ENCODE measurements at regions not wholly inside any gene's neighbourhood (a gene's known extent, or its start where the extent isn't known, plus 50 kb on each side); places are given as distances from the start of the nearest gene placed in this dataset.
"Not testable (repeated sequence)": the region's sequence is repeated elsewhere in the genome, so short reads cannot be mapped to it uniquely, and the experiment has no call there.

DNA sequence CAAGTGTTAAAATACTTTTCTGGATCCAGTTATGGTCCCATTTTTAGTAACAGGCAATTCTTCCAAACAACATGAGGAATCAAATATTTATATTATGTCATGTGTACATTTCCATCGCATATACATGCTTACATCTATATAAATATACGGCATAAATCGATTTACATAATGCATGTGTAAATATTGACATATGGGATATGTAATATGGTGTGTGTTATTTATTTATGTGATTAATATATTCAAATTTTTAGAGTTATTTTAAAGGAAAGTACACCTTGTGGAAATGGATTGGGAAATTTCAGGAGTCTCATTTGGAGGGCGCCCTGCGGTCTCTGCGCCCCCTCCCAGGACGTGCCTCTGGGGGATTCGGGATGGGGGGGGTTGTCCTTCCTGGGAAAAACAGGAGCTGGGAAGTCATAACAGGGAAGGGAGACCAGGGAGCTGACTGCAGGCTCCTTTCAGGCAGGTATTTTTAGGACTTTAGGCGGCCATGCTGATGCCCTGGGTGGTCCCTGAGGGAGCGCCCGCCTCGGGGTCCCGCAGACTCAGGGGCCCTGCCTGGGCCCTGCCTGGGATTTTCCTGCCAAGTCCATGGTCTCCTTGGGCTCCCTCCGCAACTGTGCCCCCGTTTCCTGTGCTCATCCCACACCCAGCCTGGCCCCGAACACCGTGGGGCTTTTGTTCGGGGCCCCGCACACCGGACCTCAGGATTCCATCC is 82.7 kb upstream of the SFSWAP start:
- peak in 1 of 2 experiments; percentile 0 for DNase-seq
- Histone ChIP-seq H3K27ac (no peak overlapping the region), H3K27me3 (no peaks in the 10 kb centered on the region), H3K4me1 (peaks cover 21% of the 10 kb centered on the region), H3K9me3 (replicated peaks) (no peaks in the 10 kb centered on the region), H3K36me3 (no peaks in the 10 kb centered on the region), H3K4me3 (no peak overlapping the region)

DNA sequence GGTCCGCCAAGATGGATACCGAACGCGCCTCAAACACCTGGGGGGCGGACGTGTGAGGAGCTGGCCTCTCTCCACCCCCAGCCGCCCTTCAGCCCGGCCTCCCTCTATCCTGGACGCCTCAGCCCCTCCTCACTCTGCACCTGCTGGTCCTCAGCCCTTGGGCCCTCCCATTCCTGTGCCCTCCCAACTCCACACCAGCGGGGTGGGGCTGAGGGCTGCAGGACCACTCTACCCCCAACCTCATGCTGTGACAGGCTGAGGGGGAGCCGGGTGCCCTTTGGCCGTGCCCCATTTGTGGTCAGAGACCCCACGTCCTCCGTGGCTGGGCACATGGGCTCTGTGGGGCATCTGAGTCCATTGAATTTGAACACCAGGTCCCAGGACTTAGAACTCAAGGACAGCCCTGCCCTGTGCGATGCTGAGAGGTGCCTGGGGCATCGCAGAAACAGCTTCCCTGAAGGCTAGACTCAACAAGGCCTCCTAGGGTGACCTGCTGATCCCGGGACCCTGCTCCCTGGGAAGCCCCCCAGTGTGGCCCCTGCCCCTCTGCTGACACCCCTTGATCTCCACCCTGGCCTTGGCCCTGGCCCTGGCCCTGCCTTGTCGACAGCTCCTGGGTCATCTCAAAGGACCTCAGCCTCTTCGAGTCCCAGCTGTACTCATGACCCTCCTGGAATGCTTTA is 82.0 kb upstream of the SFSWAP start:
- peak in 1 of 2 experiments; percentile 0 for DNase-seq
- H3K4me3 ChIP-seq: no peak overlapping the region
- H3K9me3 ChIP-seq (replicated peaks): no peaks in the 10 kb centered on the region

DNA sequence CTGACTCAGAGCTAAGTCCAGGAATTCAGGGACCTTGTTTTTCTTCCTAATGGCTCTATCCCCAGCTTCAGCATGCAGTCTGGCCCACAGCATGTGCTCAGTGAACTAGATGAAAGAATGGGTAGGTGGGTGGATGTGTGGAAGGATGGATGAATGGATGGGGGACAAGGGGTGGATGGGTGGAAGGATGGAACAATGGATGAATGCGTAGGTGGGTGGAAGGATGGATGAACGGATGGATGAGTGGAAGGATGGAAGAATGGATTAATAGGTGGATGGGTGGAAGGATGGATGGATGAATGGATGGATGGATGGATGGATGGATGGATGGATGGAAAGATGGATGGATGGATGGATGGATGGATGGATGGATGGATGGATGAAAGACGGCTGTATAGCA is 79.7 kb upstream of the SFSWAP start:
- H3K9me3 ChIP-seq (replicated peaks): no peaks in the 10 kb centered on the region
- no peaks in the 10 kb centered on the region for H3K36me3 ChIP-seq
- DNase-seq: no peak
- no peaks in the 10 kb centered on the region for H3K4me1 ChIP-seq
- H3K27ac ChIP-seq: no peak overlapping the region
- no peaks in the 10 kb centered on the region for H3K27me3 ChIP-seq
- no peak overlapping the region for H3K4me3 ChIP-seq

More for the DNA sequence above, 82.0 kb upstream of the SFSWAP start:
- no peak overlapping the region for H3K27ac ChIP-seq
- H3K36me3 ChIP-seq: no peaks in the 10 kb centered on the region
- no peaks in the 10 kb centered on the region for H3K27me3 ChIP-seq
- peaks cover 15% of the 10 kb centered on the region for H3K4me1 ChIP-seq

DNA sequence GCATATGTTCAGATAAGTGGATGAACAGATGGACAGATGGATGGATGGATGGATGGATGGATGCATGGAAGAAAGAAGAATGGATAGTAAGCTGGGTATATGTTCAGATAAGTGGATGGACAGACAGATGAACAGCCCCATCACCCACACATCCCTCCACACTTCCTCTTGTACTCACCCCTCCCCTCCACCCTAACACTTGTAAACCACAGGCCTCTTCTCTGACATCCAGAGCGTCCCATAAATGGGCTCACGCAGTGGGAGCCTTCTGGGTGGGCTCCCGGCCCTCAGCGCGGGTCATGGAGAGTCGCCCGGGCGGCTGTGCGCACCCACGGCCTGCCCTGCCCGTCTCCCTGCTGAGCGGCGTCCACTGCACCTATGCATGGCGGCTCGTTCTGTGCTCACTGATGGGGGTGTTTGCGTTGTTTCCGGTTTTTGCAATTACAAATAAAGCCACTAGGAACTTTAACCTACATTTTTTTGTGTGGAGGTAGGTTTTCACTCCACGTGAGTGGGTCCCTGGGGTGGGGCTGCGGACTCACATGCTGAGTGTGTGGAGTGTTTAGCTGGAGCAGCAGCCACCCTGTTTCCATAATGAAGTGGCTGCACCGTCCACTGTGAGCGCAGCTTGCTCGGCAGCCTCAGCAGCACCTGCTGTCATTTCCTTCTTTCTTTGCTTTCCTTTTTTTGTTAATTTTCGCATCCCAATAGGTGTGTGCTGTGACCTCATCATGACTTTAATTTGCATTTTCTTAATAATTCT is 78.8 kb upstream of the SFSWAP start:
- not testable (repeated sequence) for H3K27ac ChIP-seq; H3K36me3 ChIP-seq; H3K27me3 ChIP-seq; H3K9me3 ChIP-seq (replicated peaks); H3K4me1 ChIP-seq; H3K4me3 ChIP-seq; DNase-seq

DNA sequence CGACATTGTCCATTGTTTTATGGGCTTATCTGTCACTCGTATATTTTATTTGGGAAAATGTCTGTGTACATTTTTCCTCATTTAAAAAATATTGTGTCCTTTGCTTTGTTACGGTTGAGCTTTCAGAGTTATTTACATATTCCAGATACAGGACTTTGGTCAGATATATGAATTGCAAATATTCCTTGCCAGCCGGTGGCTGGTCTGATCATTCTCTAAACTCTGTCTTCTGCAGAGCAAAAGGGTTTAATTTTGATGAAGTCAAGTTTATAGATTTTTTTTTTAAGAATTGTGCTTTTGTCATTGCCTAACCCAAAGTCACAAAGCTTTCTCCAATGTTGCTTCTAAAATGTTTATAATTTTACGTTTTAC is 78.3 kb upstream of the SFSWAP start:
- not testable (repeated sequence) for H3K9me3 ChIP-seq (replicated peaks); H3K27ac ChIP-seq; H3K36me3 ChIP-seq; H3K27me3 ChIP-seq; H3K4me3 ChIP-seq; H3K4me1 ChIP-seq; DNase-seq

DNA sequence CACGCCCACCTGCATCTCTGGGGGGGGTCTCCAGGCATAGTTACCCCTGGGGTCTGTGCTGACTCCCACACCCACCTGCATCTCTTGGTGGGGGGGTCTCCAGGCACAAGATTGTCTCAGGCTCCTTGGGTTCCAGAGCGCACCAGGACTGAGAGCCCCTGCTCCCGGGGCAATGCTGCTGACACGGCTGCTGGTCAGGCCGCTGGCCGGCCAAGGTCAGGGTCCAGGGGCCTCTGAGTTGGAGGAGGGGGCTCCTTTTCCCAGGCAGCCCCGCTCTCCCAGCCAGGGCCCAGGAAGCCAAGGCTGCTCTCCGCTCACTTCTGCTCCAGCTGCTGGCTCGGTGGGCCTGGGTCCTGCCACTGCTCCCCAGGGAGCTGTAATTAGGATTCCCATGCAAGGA is 77.3 kb upstream of the SFSWAP start:
- H3K9me3 ChIP-seq (replicated peaks); H3K27me3 ChIP-seq; DNase-seq; H3K4me3 ChIP-seq; H3K27ac ChIP-seq; H3K36me3 ChIP-seq; H3K4me1 ChIP-seq: not testable (repeated sequence)

DNA sequence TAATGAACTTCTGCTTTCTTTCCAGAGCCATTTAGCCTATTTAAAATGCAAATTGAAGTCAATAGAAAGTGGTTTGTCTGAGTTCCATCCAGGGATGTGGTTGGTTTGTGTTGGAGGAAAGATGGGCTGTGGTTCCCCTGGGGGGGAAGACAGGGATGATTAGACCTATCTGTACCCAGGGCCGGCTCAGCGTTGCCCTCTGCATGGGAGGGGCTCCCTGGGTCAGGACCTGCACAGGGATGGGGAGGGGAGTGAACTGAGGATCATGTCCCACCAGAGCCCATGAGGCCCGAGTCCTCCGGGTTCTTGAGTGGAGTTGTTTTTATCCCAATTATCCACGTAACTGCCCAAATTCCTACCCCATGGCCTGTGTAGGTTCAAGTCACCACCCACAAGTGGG is 76.9 kb upstream of the SFSWAP start:
- H3K4me3 ChIP-seq: no peak overlapping the region
- H3K4me1 ChIP-seq: no peaks in the 10 kb centered on the region
- H3K27ac ChIP-seq: no peak overlapping the region
- no peak for DNase-seq
- H3K36me3 ChIP-seq: no peaks in the 10 kb centered on the region
- no peaks in the 10 kb centered on the region for H3K9me3 ChIP-seq (replicated peaks)
- H3K27me3 ChIP-seq: no peaks in the 10 kb centered on the region

DNA sequence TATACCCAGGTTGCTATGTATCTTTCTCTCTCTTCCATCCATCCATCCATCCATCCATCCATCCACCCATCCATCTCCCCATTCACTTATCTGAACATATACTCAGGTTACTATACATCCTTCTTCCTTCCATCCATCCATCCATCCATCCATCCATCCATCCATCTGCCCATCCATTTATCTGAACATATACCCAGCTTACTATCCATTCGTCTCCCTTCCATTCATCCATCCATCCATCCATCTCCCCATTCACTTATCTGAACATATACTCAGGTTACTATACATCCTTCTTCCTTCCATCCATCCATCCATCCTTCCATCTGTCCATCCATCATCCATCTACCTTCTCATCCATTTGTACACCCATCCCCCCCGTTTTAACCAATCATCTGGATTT is 75.9 kb upstream of the SFSWAP start:
- not testable (repeated sequence) for H3K4me3 ChIP-seq; H3K9me3 ChIP-seq (replicated peaks); H3K27me3 ChIP-seq; H3K4me1 ChIP-seq; H3K36me3 ChIP-seq; DNase-seq; H3K27ac ChIP-seq

DNA sequence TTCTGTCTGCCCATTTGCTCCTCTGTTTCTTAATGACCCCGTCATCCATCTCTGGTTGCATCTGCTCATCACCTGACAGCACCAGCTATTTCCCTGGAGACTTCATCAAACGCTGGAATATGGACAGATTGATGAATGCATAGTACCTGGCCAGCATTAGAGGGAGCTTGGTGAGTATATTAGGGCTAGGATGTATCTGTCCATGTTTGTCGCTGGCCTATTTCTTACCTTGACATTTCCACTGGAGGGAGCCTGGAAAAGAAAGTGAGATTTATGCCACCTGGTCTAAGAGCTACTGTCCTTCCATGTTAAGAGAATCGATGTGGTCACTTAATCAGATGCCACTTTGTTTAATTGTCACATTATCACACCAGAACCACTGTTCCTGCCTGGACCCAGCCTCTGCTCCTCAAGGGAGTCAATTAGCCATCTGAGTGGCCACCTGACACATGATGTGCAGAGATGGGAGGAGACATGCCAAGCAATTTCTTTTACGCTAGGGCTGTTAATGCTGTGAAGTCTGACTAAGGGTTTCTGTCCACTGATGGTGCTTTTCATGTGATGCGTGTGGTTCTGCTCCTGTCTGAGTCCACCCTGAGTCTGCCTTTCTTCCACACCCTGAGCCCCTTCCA is 75.3 kb upstream of the SFSWAP start:
- DNase-seq: peak in 1 of 2 experiments; percentile 0
- H3K4me3 ChIP-seq: no peak overlapping the region
- no peak overlapping the region for H3K27ac ChIP-seq
- H3K27me3 ChIP-seq: no peaks in the 10 kb centered on the region
- no peaks in the 10 kb centered on the region for H3K36me3 ChIP-seq
- H3K4me1 ChIP-seq: no peaks in the 10 kb centered on the region
- no peaks in the 10 kb centered on the region for H3K9me3 ChIP-seq (replicated peaks)

DNA sequence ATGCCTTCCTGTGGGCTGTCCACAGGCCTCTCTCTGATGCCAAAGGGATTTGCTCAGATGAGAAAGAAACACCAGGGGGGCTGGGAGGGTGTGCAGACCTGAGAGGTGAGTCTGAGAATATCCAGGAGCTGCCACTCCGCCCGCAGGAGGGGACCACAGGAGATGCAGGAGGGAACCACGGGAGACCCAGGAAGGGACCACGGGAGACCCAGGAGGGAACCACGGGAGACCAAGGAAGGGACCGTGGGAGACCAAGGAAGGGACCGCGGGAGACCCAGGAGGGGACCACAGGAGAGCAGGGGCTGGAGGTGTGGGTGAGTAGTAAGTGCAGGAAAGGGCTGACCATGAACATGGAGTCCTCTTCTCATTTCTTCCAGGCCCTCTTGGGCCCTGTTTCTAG is 74.6 kb upstream of the SFSWAP start:
- DNase-seq: peak in 1 of 2 experiments; percentile 0
- Histone ChIP-seq H3K36me3 (no peaks in the 10 kb centered on the region), H3K4me3 (no peak overlapping the region), H3K9me3 (replicated peaks) (no peaks in the 10 kb centered on the region), H3K27ac (no peak overlapping the region), H3K27me3 (no peaks in the 10 kb centered on the region), H3K4me1 (no peaks in the 10 kb centered on the region)

DNA sequence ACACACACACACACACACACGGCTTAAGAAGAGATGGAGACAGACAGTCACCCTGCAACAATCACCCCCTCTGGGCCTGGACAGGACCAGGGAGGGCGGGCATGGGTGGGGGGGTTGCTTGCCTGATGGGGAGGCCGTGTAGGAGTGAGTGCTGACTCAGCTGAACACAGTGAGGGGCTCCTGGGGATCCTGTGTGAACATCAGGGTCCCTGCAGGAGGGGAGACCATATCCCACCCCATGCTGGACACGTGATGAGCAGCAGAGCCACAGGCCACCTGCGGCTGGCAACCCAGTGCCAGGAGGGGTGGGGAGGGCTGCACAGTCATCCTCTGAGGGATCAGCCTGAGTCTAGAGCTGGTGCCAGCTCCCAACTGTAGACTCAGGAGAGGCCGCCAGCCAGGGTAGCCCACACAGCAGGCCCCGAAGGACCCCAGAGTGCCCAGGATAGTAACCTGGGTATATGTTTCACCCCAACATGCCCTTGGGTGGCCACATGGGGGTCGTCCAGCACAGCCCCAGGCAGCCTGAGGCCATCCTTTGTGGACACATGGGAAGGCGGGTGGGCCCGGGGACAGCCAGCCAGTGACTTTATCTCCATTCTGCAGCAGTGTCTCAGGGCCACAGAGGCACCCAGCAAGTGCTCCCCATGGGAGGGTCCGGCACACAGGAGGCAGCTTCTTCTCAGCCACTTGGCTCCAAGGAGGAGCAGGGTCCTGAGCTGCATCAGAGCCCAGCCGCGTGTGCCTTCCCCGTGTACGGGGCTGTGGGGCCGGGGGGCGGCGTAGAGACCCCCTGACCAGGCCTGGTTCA is 73.7 kb upstream of the SFSWAP start:
- Histone ChIP-seq H3K27ac (no peak overlapping the region), H3K4me3 (no peak overlapping the region), H3K27me3 (no peaks in the 10 kb centered on the region), H3K4me1 (no peaks in the 10 kb centered on the region), H3K9me3 (replicated peaks) (no peaks in the 10 kb centered on the region), H3K36me3 (no peaks in the 10 kb centered on the region)
- peak in 1 of 2 experiments; percentile 0 for DNase-seq

DNA sequence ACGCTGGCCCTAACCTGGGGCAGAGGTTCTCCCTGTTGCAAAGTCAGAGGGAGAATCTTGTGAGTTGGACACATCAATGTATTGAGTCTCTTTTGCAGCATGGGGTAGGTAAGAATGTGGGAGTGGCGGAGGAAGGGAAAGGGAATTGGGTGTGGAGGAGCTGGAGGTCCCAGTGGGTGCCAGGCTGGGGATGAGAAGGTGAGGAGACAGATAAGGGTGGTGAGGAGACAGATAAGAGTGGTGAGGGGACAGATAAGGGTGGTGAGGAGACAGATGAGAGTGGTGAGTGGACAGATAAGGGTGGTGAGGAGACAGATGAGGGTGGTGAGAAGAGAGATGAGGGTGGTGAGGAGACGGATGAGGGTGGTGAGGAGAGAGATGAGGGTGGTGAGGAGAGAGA is 72.9 kb upstream of the SFSWAP start:
- DNase-seq: peak in 1 of 2 experiments; percentile 0
- no peaks in the 10 kb centered on the region for H3K36me3 ChIP-seq
- no peak overlapping the region for H3K4me3 ChIP-seq
- no peaks in the 10 kb centered on the region for H3K4me1 ChIP-seq
- no peaks in the 10 kb centered on the region for H3K27me3 ChIP-seq
- H3K9me3 ChIP-seq (replicated peaks): no peaks in the 10 kb centered on the region
- H3K27ac ChIP-seq: no peak overlapping the region

DNA sequence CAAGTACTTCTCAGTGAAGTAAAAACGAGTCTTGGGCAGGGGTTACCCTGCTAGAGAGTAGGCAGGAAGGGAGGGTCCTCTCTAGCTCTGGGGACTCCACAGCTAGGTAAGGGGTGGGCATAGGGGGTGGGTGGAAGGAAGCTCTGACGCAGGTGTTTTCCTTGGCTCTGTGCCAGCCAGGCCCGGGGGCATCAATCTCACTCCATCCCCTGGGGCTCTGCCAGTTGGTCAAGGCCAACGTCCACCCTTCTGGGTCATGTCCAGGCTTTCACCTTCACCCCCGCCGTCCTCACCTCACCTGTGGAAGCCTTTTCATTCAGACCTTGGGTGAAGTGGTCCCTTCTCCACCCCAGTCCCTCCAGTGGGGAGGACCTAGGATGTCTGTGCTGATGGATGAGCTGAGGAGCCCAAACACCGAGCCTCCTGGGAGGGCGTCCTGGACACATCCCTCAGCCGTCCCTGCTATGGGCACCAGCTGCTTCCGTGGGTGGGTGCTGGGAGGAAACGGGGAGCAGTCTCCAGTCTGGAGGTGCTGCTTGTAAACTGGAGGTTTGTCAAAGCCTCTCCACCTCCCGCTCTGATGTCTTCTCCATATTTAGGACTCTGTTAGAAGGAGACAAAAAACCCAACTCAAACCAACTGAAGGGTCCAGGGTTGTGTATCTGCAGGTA is 71.5 kb upstream of the SFSWAP start:
- DNase-seq: peak in 1 of 2 experiments; percentile 0
- Histone ChIP-seq H3K9me3 (replicated peaks) (no peaks in the 10 kb centered on the region), H3K36me3 (no peaks in the 10 kb centered on the region), H3K4me3 (no peak overlapping the region), H3K27ac (no peak overlapping the region), H3K27me3 (no peaks in the 10 kb centered on the region), H3K4me1 (no peaks in the 10 kb centered on the region)

DNA sequence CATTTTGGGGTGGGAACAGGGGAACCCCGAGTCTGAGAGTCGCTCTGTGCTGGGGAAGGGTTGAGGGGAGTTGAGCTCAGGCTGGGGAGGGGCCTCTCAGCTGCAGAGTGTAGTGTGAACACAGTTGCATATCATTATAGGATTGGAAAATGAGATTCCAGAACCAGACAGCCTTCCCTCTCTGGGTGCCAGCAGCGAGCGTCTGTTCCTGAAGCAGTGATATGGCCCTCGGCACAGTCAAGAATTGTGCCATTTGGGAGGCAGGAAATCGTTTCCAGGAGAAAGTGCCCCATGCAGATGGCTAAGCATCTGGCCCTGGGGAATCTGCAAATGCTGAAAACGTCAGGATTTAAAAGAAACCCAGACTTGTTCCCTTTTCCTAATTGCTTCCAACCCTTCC is 70.4 kb upstream of the SFSWAP start:
- Histone ChIP-seq H3K4me3 (no peak overlapping the region), H3K27me3 (no peaks in the 10 kb centered on the region), H3K9me3 (replicated peaks) (no peaks in the 10 kb centered on the region), H3K27ac (no peak overlapping the region), H3K4me1 (no peaks in the 10 kb centered on the region), H3K36me3 (no peaks in the 10 kb centered on the region)
- DNase-seq: peak in 1 of 2 experiments; percentile 0
